Spleen (tissue), 11 donors: ENCODE measurements at regions not wholly inside any gene's neighbourhood (a gene's known extent, or its start where the extent isn't known, plus 50 kb on each side); places are given as distances from the start of the nearest gene placed in this dataset.
A peak's percentile ranks its signal among the peaks of the same experiment; 100 is the strongest.

Experiments used
- DNase-seq: peaks from one replicate; pipeline ENCODE4 v3.0.0-alpha.2; 2020
- H3K27ac ChIP-seq, 8 donors: fragments of 200-600 bp; sonication (generic) in 7 of 8; 1 replicate in 4 of 8; 2 replicates in 4 of 8; pipeline versions ENCODE4 v1.5.0 to v1.8.0; 2016 to 2021; ENCODE audit warnings: inconsistent platforms in 4 of 8, mild to moderate bottlenecking in 4 of 8, moderate library complexity in 1 of 8
- H3K27me3 ChIP-seq, 7 donors: fragments of 200-600 bp; sonication (generic) in 6 of 7; replicated peaks in 1 of 7; 1 replicate in 4 of 7; 2 replicates in 3 of 7; pipeline versions ENCODE4 v1.5.0 to v1.8.0; 2016 to 2021; ENCODE audit warnings: inconsistent platforms in 3 of 7, mild to moderate bottlenecking in 1 of 7
- H3K36me3 ChIP-seq, 6 donors: fragments of 200-600 bp; sonication (generic) in 5 of 6; 1 replicate in 4 of 6; 2 replicates in 2 of 6; pipeline versions ENCODE4 v1.5.0 to v1.8.0; 2016 to 2021; ENCODE audit warnings: inconsistent platforms in 2 of 6
- H3K4me1 ChIP-seq, 6 donors: fragments of 200-600 bp; sonication (generic) in 5 of 6; 1 replicate in 3 of 6; 2 replicates in 3 of 6; pipeline versions ENCODE4 v1.5.0 to v1.8.0; 2016 to 2021; ENCODE audit warnings: inconsistent platforms in 3 of 6
- H3K4me3 ChIP-seq, 8 donors: fragments of 200-600 bp; sonication (generic) in 7 of 8; 1 replicate in 4 of 8; 2 replicates in 4 of 8; pipeline versions ENCODE4 v1.5.0 to v1.8.0; 2016 to 2021; ENCODE audit warnings: inconsistent platforms in 4 of 8, mild to moderate bottlenecking in 4 of 8, moderate library complexity in 2 of 8
- H3K9me3 ChIP-seq, 8 donors: fragments of 200-600 bp; sonication (generic) in 7 of 8; 1 replicate in 4 of 8; 2 replicates in 4 of 8; pipeline versions ENCODE4 v1.5.0 to v1.8.0; 2016 to 2021; ENCODE audit warnings: inconsistent platforms in 4 of 8
- CTCF ChIP-seq, 11 experiments: fragments of 200-600 bp in 7 of 11; fragments of 450-650 bp in 4 of 11; sonication (generic) in 4 of 11; IDR thresholded peaks in 8 of 11; conservative IDR thresholded peaks in 3 of 11; 1 replicate in 7 of 11; 2 replicates in 4 of 11; pipeline versions ENCODE4 v1.4.0 to v1.8.0; 2016 to 2021; ENCODE audit warnings: antibody characterized with exemption in 11 of 11, inconsistent platforms in 4 of 11, mild to moderate bottlenecking in 1 of 11
- POLR2A ChIP-seq, 3 donors: fragments of 450-650 bp; IDR thresholded peaks; one replicate each; pipeline ENCODE4 v1.5.1; 2017; ENCODE audit warnings: antibody characterized with exemption in 3 of 3, mild to moderate bottlenecking in 1 of 3
- POLR2AphosphoS5 ChIP-seq, 3 donors: sonication (generic); formaldehyde crosslinking; IDR thresholded peaks; one replicate each; pipeline ENCODE4 v1.5.1; 2017; ENCODE audit warnings: antibody characterized with exemption in 3 of 3
- WGBS, 5 donors: extraction: QIAGEN DNeasy Blood & Tissue Kit in 3 of 5; methylation state at CpG; one replicate each; pipeline versions ENCODE4 v1.1.5 to v1.1.7; 2013 to 2018; 5-methylcytosine and 5-hydroxymethylcytosine counted together
- intact Hi-C: fragments of 100-400 bp; cut with DNase I; formaldehyde crosslinking; loops from one replicate; pipeline ENCODE4 v1.15.0; 2023; ENCODE audit warnings: low total_unique reads
- donor health status: healthy with polysubstance abuse.
- donor health status: DM: no; HTN: no; CAD: no; lungs with moderate emphysema.
- donor health status: DM: no; HTN: no; CAD: no.
- donor health status: Bipolar disorder and iron deficiency.
- donor health status: healthy.
- donor health status: DM: no; HTN: no; CAD: no.
- donor health status: DM: yes; HTN: yes; CAD: no.

- H3K4me3 ChIP-seq, result no peak overlapping the region
- DNase-seq, result no peak
- intact Hi-C loops, result no loop called here
- H3K36me3 ChIP-seq, result no peaks in the 10 kb centered on the region
- H3K9me3 ChIP-seq, result no peaks in the 10 kb centered on the region
- no peaks in the 10 kb centered on the region for H3K4me1 ChIP-seq
- no peak overlapping the region for H3K27ac ChIP-seq
- TF ChIP-seq CTCF (IDR thresholded peaks at IDR 0.05 in 8 of 11, conservative IDR thresholded peaks at IDR 0.05 in 3 of 11) (peak in 1 of 11 experiments; percentile 25), POLR2AphosphoS5 (IDR thresholded peaks at IDR 0.05) (no peak)
- WGBS, 5 donors, result 47 to 54% (median 50%) methylated on average over 3 of the region's 3 CpGs
- H3K27me3 ChIP-seq, result no peaks in the 10 kb centered on the region
These were observed 240.0 kb downstream of the NUF2 start for GRCh38 chr1:163561580-163562295.

- WGBS, 5 donors, result 82 to 91% (median 88%) methylated on average over 2 of the region's 2 CpGs
- Histone ChIP-seq H3K36me3 (no peaks in the 10 kb centered on the region), H3K4me1 (no peaks in the 10 kb centered on the region), H3K27ac (no peak overlapping the region), H3K9me3 (no peaks in the 10 kb centered on the region), H3K4me3 (no peak overlapping the region), H3K27me3 (no peaks in the 10 kb centered on the region)
- no peak for DNase-seq
- intact Hi-C loops, result no loop called here
- TF ChIP-seq POLR2AphosphoS5 (IDR thresholded peaks at IDR 0.05) (no peak), CTCF (IDR thresholded peaks at IDR 0.05 in 8 of 11, conservative IDR thresholded peaks at IDR 0.05 in 3 of 11) (no peak), POLR2A (IDR thresholded peaks at IDR 0.05) (no peak)
These were observed 240.6 kb downstream of the NUF2 start for GRCh38 chr1:163562355-163562754.

GRCh38 chr1:163565166-163565565, 243.4 kb downstream of the NUF2 start:
- Histone ChIP-seq H3K27me3 (no peaks in the 10 kb centered on the region), H3K27ac (no peak overlapping the region), H3K9me3 (no peaks in the 10 kb centered on the region), H3K4me3 (no peak overlapping the region), H3K4me1 (no peaks in the 10 kb centered on the region), H3K36me3 (no peaks in the 10 kb centered on the region)
- 51 to 77% (median 59%) methylated on average over 3 of the region's 3 CpGs for WGBS, 5 donors
- TF ChIP-seq CTCF (IDR thresholded peaks at IDR 0.05 in 8 of 11, conservative IDR thresholded peaks at IDR 0.05 in 3 of 11) (no peak), POLR2AphosphoS5 (IDR thresholded peaks at IDR 0.05) (no peak), POLR2A (IDR thresholded peaks at IDR 0.05) (no peak)
- no peak for DNase-seq
- intact Hi-C loops, result no loop called here

GRCh38 chr1:163570071-163570470, 248.3 kb downstream of the NUF2 start:
- no peak for TF ChIP-seq POLR2AphosphoS5 (IDR thresholded peaks at IDR 0.05)
- TF ChIP-seq POLR2A (IDR thresholded peaks at IDR 0.05), result no peak
- no peak for TF ChIP-seq CTCF (IDR thresholded peaks at IDR 0.05 in 8 of 11, conservative IDR thresholded peaks at IDR 0.05 in 3 of 11)

More at GRCh38 chr1:163570071-163570470, 248.3 kb downstream of the NUF2 start:
- H3K9me3 ChIP-seq, result no peaks in the 10 kb centered on the region
- H3K36me3 ChIP-seq, result no peaks in the 10 kb centered on the region
- intact Hi-C loops, result no loop called here
- 67 to 73% (median 69%) methylated on average over 4 of the region's 4 CpGs for WGBS, 5 donors
- no peaks in the 10 kb centered on the region for H3K4me1 ChIP-seq
- no peak for DNase-seq
- H3K27me3 ChIP-seq, result no peaks in the 10 kb centered on the region
- H3K27ac ChIP-seq, result no peak overlapping the region
- H3K4me3 ChIP-seq, result no peak overlapping the region
